ENCODE measurements at regions not wholly inside any gene's neighbourhood (a gene's known extent, or its start where the extent isn't known, plus 50 kb on each side); places are given as distances from the start of the nearest gene placed in this dataset.

DNA sequence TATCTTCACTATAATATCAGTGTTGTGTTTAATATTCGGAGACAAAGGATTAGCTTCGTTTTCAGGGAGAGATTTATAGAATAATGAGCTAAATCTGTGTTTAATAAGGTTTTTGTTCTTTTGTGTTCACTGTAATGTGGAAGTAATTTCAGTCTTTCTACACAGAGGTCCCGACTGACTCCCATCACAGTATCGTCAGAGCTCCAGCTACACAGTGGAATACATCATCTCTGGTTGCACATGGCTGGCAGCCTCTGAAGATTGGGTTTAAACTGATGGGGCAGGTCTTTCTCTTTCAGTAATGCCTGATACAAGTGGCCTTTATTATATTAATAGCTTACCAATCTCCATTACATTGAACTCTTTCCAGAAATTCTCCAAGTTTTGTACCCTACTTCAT is 736.7 kb upstream of the RIOK2 start:
- TF ChIP-seq SMAD3 (CRISPR knock-in tag; IDR thresholded peaks at IDR 0.05; ENCODE audit: borderline replicate concordance) (no peak), MXD4 (CRISPR knock-in tag; IDR thresholded peaks at IDR 0.05; ENCODE audit: borderline replicate concordance) (no peak)

Data from WTC11 (cell line).